ENCODE measurements at regions not wholly inside any gene's neighbourhood (a gene's known extent, or its start where the extent isn't known, plus 50 kb on each side); places are given as distances from the start of the nearest gene placed in this dataset.

DNA sequence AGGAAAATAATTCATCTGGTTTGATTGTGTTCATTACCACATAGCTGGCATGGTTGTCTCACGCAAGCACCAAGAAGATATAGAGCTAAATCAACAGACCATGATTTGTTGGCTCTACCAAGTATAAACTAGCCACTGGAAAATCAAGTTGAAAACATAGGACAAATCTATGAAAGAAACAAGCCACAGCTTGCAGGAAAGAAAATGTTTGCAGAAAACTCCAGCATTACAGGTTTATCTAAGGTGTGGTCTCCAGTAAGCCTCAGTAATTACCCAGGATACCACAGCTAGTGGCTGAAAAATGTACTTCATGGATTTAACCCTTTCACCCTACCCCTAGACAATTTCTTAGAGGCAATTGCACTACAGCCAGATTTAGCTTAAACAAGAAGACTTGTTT is 340.6 kb downstream of the SOX2 start:
- Histone ChIP-seq H3K36me3 (ENCODE audit: control insufficient read depth in 4 of 4, insufficient read depth in 3 of 4, low read depth in 1 of 4, low read length in 3 of 4) (no peaks in the 10 kb centered on the region), H3K4me3 (ENCODE audit: low read depth in 1 of 3, low read length in 3 of 3) (no peak overlapping the region), H3K27ac (ENCODE audit: low read depth in 1 of 2, low read length in 2 of 2) (no peak overlapping the region), H3K9me3 (ENCODE audit: control insufficient read depth in 4 of 4, low read length in 3 of 4) (no peaks in the 10 kb centered on the region), H3K9ac (ENCODE audit: low read depth in 1 of 2, low read length in 2 of 2) (no peak overlapping the region), H3K27me3 (ENCODE audit: control insufficient read depth in 4 of 4, insufficient read depth in 4 of 4, low read length in 3 of 4) (no peaks in the 10 kb centered on the region), H3K4me1 (ENCODE audit: control insufficient read depth in 4 of 4, insufficient read depth in 4 of 4, low read length in 3 of 4) (no peaks in the 10 kb centered on the region)
- TF ChIP-seq, protein P1, sequence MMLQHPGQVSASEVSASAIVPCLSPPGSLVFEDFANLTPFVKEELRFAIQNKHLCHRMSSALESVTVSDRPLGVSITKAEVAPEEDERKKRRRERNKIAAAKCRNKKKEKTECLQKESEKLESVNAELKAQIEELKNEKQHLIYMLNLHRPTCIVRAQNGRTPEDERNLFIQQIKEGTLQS (IDR thresholded peaks at IDR 0.05), result no peak
- no peak for TF ChIP-seq CTCF (IDR thresholded peaks at IDR 0.05; ENCODE audit: low read depth, low read length, missing input control)
- no peak for TF ChIP-seq YY1 (IDR thresholded peaks at IDR 0.05)
- no peak for TF ChIP-seq MAX (IDR thresholded peaks at IDR 0.05)
- no peak for TF ChIP-seq EGR1 (IDR thresholded peaks at IDR 0.05; ENCODE audit: low read depth in 2 of 2)
- WGBS, result 81% methylated on average over 1 of the region's 1 CpG
- DNase-seq (ENCODE audit: low spot score), result no peak

DNA sequence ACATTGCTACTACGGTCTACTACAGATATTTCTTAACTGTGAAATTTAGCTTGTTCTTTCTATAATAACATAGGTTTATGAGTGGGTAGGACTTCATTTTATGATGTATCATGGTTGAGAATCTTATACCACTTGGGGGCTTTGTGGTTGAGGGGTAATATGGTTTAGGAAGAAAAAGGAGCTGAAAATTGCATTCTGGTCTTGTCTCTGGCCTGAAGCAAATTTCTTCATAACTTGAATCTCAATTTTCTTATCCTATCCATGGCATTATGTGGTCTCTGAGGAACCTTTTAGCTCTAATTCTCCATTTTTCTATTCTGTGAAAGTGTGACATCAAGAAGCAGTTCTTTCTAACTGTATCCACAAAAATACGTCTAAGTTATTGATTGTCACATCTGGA is 341.0 kb downstream of the SOX2 start:
- Histone ChIP-seq H3K4me1 (ENCODE audit: control insufficient read depth in 4 of 4, insufficient read depth in 4 of 4, low read length in 3 of 4) (no peaks in the 10 kb centered on the region), H3K27ac (ENCODE audit: low read depth in 1 of 2, low read length in 2 of 2) (no peak overlapping the region), H3K27me3 (ENCODE audit: control insufficient read depth in 4 of 4, insufficient read depth in 4 of 4, low read length in 3 of 4) (no peaks in the 10 kb centered on the region), H3K9ac (ENCODE audit: low read depth in 1 of 2, low read length in 2 of 2) (no peak overlapping the region), H3K4me3 (ENCODE audit: low read depth in 1 of 3, low read length in 3 of 3) (no peak overlapping the region), H3K9me3 (ENCODE audit: control insufficient read depth in 4 of 4, low read length in 3 of 4) (no peaks in the 10 kb centered on the region), H3K36me3 (ENCODE audit: control insufficient read depth in 4 of 4, insufficient read depth in 3 of 4, low read depth in 1 of 4, low read length in 3 of 4) (no peaks in the 10 kb centered on the region)
- 77% methylated on average over 2 of the region's 2 CpGs for WGBS
- DNase-seq (ENCODE audit: low spot score), result no peak
- TF ChIP-seq TAF1 (conservative IDR thresholded peaks at IDR 0.05) (no peak), SP1 (IDR thresholded peaks at IDR 0.05) (no peak), CTCF (IDR thresholded peaks at IDR 0.05; ENCODE audit: low read depth, low read length, missing input control) (no peak), REST (IDR thresholded peaks at IDR 0.05) (no peak), RAD21 (IDR thresholded peaks at IDR 0.05) (no peak), NR2F2 (IDR thresholded peaks at IDR 0.05) (no peak), HNF4A (conservative IDR thresholded peaks at IDR 0.05) (no peak), MAX (IDR thresholded peaks at IDR 0.05) (no peak), GABPA (IDR thresholded peaks at IDR 0.05 in 1 of 2, conservative IDR thresholded peaks at IDR 0.05 in 1 of 2) (no peak), HNF4G (IDR thresholded peaks at IDR 0.05) (no peak), FOXA2 (IDR thresholded peaks at IDR 0.05) (no peak), FOXA1 (IDR thresholded peaks at IDR 0.05) (no peak)
- TF ChIP-seq, protein P1 (IDR thresholded peaks at IDR 0.05), result no peak
